Esophagus muscularis mucosa (tissue), 4 donors: ENCODE measurements at regions not wholly inside any gene's neighbourhood (a gene's known extent, or its start where the extent isn't known, plus 50 kb on each side); places are given as distances from the start of the nearest gene placed in this dataset.

Source experiments
- DNase-seq: peaks from one replicate; pipeline ENCODE4 v3.0.0-alpha.2; 2017; ENCODE audit errors: extremely low spot score
- H3K27ac ChIP-seq, 4 donors: fragments of 200-600 bp; sonication (generic); replicated peaks in 1 of 4; 1 replicate in 3 of 4; 2 replicates in 1 of 4; pipeline ENCODE4 v1.5.1; 2016 to 2019; ENCODE audit warnings: mild to moderate bottlenecking in 1 of 4
- H3K27me3 ChIP-seq, 4 donors: fragments of 200-600 bp; sonication (generic); one replicate each; pipeline versions ENCODE4 v1.5.1 to v1.6.0; 2016 to 2019
- H3K36me3 ChIP-seq, 4 donors: fragments of 200-600 bp; sonication (generic); one replicate each; pipeline ENCODE4 v1.5.1; 2016 to 2019
- H3K4me1 ChIP-seq, 4 donors: fragments of 200-600 bp; sonication (generic); one replicate each; pipeline ENCODE4 v1.5.1; 2016 to 2019
- H3K4me3 ChIP-seq, 4 donors: fragments of 200-600 bp; sonication (generic); 1 replicate in 2 of 4; 2 replicates in 2 of 4; pipeline ENCODE4 v1.5.1; 2016 to 2019; ENCODE audit warnings: mild to moderate bottlenecking in 4 of 4, moderate library complexity in 1 of 4
- H3K9me3 ChIP-seq, 4 donors: fragments of 200-600 bp; sonication (generic); 1 replicate in 3 of 4; 2 replicates in 1 of 4; pipeline ENCODE4 v1.5.1; 2016 to 2019
- CTCF ChIP-seq, 3 experiments: fragments of 200-600 bp in 2 of 3; fragments of 450-650 bp in 1 of 3; sonication (generic) in 2 of 3; IDR thresholded peaks; one replicate each; pipeline ENCODE4 v1.5.1; 2017 to 2019; ENCODE audit warnings: antibody characterized with exemption in 3 of 3, mild to moderate bottlenecking in 2 of 3, moderate library complexity in 1 of 3
- EP300 ChIP-seq: sonication (generic); formaldehyde crosslinking; IDR thresholded peaks from one replicate; pipeline ENCODE4 v1.6.1; 2017; ENCODE audit warnings: antibody characterized with exemption
- POLR2A ChIP-seq: fragments of 450-650 bp; IDR thresholded peaks from one replicate; pipeline ENCODE4 v1.6.1; 2017; ENCODE audit warnings: antibody characterized with exemption, moderate library complexity, mild to moderate bottlenecking, low read depth
- POLR2AphosphoS5 ChIP-seq, 2 donors: sonication (generic); formaldehyde crosslinking; IDR thresholded peaks; one replicate each; pipeline ENCODE4 v1.6.1; 2017; ENCODE audit warnings: antibody characterized with exemption in 2 of 2
- WGBS: methylation state at CpG from one replicate; pipeline ENCODE4 v1.1.5; 2018; 5-methylcytosine and 5-hydroxymethylcytosine counted together
- intact Hi-C: fragments of 100-400 bp; cut with DNase I; formaldehyde crosslinking; loops from one replicate; pipeline ENCODE4 v1.15.1; 2023

GRCh38 chr13:109336730-109337129 is 449.7 kb downstream of the IRS2 start:
- no peak for DNase-seq
- H3K4me1 ChIP-seq: peaks cover 0 to 10% (median 6%) of the 10 kb centered on the region in 4 donors
- no peak for TF ChIP-seq EP300
- no peak for TF ChIP-seq CTCF (IDR thresholded peaks at IDR 0.05)
- TF ChIP-seq POLR2A: no peak
- TF ChIP-seq POLR2AphosphoS5 (IDR thresholded peaks at IDR 0.05): no peak
- no peaks in the 10 kb centered on the region for H3K9me3 ChIP-seq
- no peak overlapping the region for H3K4me3 ChIP-seq
- H3K27me3 ChIP-seq: no peaks in the 10 kb centered on the region
- no peak overlapping the region for H3K27ac ChIP-seq
- 42% methylated on average over 1 of the region's 1 CpG for WGBS
- intact Hi-C loops: no loop called here
- no peaks in the 10 kb centered on the region for H3K36me3 ChIP-seq

GRCh38 chr13:109333893-109334651 is 452.3 kb downstream of the IRS2 start:
- H3K9me3 ChIP-seq: no peaks in the 10 kb centered on the region

GRCh38 chr13:109332506-109333499 is 453.6 kb downstream of the IRS2 start:
- TF ChIP-seq EP300 (no peak), POLR2AphosphoS5 (IDR thresholded peaks at IDR 0.05) (no peak), CTCF (IDR thresholded peaks at IDR 0.05) (no peak)
- 94% methylated on average over 24 of the region's 26 CpGs for WGBS
- H3K36me3 ChIP-seq: no peaks in the 10 kb centered on the region
- no peaks in the 10 kb centered on the region for H3K27me3 ChIP-seq
- peak; percentile 91 for DNase-seq
- H3K4me3 ChIP-seq: no peak overlapping the region
- intact Hi-C loops: no loop called here
- H3K9me3 ChIP-seq: no peaks in the 10 kb centered on the region
- peaks cover 0 to 10% (median 6%) of the 10 kb centered on the region in 4 donors for H3K4me1 ChIP-seq
- no peak overlapping the region for H3K27ac ChIP-seq

More at GRCh38 chr13:109333893-109334651, 452.3 kb downstream of the IRS2 start:
- peaks cover 0 to 10% (median 6%) of the 10 kb centered on the region in 4 donors for H3K4me1 ChIP-seq
- H3K36me3 ChIP-seq: no peaks in the 10 kb centered on the region
- H3K27me3 ChIP-seq: no peaks in the 10 kb centered on the region
- intact Hi-C loops: no loop called here
- WGBS: 82% methylated on average over 8 of the region's 8 CpGs
- H3K4me3 ChIP-seq: no peak overlapping the region
- H3K27ac ChIP-seq: no peak overlapping the region
- no peak for TF ChIP-seq POLR2A
- TF ChIP-seq EP300: no peak
- TF ChIP-seq POLR2AphosphoS5 (IDR thresholded peaks at IDR 0.05): no peak
- TF ChIP-seq CTCF (IDR thresholded peaks at IDR 0.05): no peak
- no peak for DNase-seq

- Histone ChIP-seq H3K27ac (no peak overlapping the region), H3K27me3 (no peaks in the 10 kb centered on the region), H3K4me3 (no peak overlapping the region), H3K36me3 (no peaks in the 10 kb centered on the region), H3K4me1 (peaks cover 0 to 10% (median 5%) of the 10 kb centered on the region in 4 donors), H3K9me3 (no peaks in the 10 kb centered on the region)
- intact Hi-C loops: no loop called here
- DNase-seq: no peak
- 61% methylated on average over 11 of the region's 11 CpGs for WGBS
- TF ChIP-seq POLR2AphosphoS5 (IDR thresholded peaks at IDR 0.05) (no peak), EP300 (no peak), POLR2A (no peak), CTCF (IDR thresholded peaks at IDR 0.05) (no peak)
Observed at GRCh38 chr13:109331898-109332297, 454.5 kb downstream of the IRS2 start.
